Astrocyte (in vitro differentiated cells and primary cell): ENCODE measurements at regions not wholly inside any gene's neighbourhood (a gene's known extent, or its start where the extent isn't known, plus 50 kb on each side); places are given as distances from the start of the nearest gene placed in this dataset.

ENCODE experiments used
- EZH2 ChIP-seq: IDR thresholded peaks from 2 replicates; pipeline ENCODE4 v1.6.1; 2012; ENCODE audit warnings: mild to moderate bottlenecking, low read length, inconsistent platforms; ENCODE audit not compliant: insufficient read depth
- TF ChIP-seq, protein P1 (sequence below): IDR thresholded peaks from 2 replicates; pipeline ENCODE4 v1.5.1; 2011; ENCODE audit warnings: low read depth, mild to moderate bottlenecking, inconsistent platforms, low read length, moderate library complexity; ENCODE audit not compliant: insufficient read depth

DNA sequence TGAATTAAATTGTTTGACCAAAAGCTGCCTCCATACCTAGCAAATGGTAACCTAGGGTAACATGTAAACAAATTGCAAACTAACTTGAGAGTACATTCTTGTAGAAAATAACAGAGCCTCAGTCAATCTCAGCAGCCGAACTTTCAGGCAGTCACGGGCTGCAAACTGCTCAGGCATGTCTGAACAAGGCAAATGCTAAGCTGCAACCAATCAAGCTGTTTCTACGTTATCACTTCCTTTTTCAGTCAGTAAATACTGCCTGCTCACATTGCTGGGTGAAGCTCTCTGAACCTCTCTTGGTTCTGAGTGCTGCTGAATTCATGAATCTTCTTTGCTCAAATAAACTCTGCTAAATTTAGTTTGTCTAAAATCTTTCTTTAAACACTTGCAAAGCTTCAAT lies 1212.4 kb downstream of the SORCS1 start:
- no peak for TF ChIP-seq EZH2
- TF ChIP-seq, protein P1, sequence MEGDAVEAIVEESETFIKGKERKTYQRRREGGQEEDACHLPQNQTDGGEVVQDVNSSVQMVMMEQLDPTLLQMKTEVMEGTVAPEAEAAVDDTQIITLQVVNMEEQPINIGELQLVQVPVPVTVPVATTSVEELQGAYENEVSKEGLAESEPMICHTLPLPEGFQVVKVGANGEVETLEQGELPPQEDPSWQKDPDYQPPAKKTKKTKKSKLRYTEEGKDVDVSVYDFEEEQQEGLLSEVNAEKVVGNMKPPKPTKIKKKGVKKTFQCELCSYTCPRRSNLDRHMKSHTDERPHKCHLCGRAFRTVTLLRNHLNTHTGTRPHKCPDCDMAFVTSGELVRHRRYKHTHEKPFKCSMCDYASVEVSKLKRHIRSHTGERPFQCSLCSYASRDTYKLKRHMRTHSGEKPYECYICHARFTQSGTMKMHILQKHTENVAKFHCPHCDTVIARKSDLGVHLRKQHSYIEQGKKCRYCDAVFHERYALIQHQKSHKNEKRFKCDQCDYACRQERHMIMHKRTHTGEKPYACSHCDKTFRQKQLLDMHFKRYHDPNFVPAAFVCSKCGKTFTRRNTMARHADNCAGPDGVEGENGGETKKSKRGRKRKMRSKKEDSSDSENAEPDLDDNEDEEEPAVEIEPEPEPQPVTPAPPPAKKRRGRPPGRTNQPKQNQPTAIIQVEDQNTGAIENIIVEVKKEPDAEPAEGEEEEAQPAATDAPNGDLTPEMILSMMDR = no peak
